RWPE2 (cell line): ENCODE measurements at regions not wholly inside any gene's neighbourhood (a gene's known extent, or its start where the extent isn't known, plus 50 kb on each side); places are given as distances from the start of the nearest gene placed in this dataset.

ENCODE experiments used
- ATAC-seq: fragments of 200-7000 bp; cut with Tn5 transposase; 3 replicates; pipeline ENCODE4 v1.9.1; 2021; ENCODE audit warnings: low read depth
- DNase-seq: peaks from one replicate; pipeline ENCODE4 v3.0.0-alpha.2; 2020; ENCODE audit warnings: low spot score
- H3K27ac ChIP-seq: fragments of 450-650 bp; 2 replicates; pipeline ENCODE4 v1.5.1; 2017; ENCODE audit warnings: mild to moderate bottlenecking; ENCODE audit not compliant: poor library complexity, severe bottlenecking
- H3K27me3 ChIP-seq: fragments of 250-450 bp; sonication (Bioruptor Pico); 2 replicates; pipeline ENCODE4 v1.5.1; 2021; ENCODE audit warnings: mild to moderate bottlenecking, moderate library complexity; ENCODE audit not compliant: insufficient read depth, poor library complexity, severe bottlenecking
- H3K36me3 ChIP-seq: fragments of 250-450 bp; sonication (Bioruptor Pico); 2 replicates; pipeline ENCODE4 v1.5.1; 2020; ENCODE audit warnings: low read depth, mild to moderate bottlenecking, moderate library complexity
- H3K4me1 ChIP-seq: fragments of 250-450 bp; sonication (Bioruptor Pico); 2 replicates; pipeline ENCODE4 v1.5.1; 2021; ENCODE audit warnings: mild to moderate bottlenecking, moderate library complexity; ENCODE audit not compliant: insufficient read depth, poor library complexity, severe bottlenecking
- H3K4me3 ChIP-seq: fragments of 250-450 bp; sonication (Bioruptor Pico); 2 replicates; pipeline ENCODE4 v1.5.1; 2021; ENCODE audit warnings: mild to moderate bottlenecking, moderate library complexity; ENCODE audit not compliant: severe bottlenecking
- H3K9me3 ChIP-seq: fragments of 250-450 bp; sonication (Bioruptor Pico); 2 replicates; pipeline ENCODE4 v1.5.1; 2021; ENCODE audit warnings: mild to moderate bottlenecking, moderate library complexity; ENCODE audit not compliant: severe bottlenecking
- TF ChIP-seq, protein P1 (sequence below): fragments of 450-650 bp; IDR thresholded peaks from one replicate; pipeline ENCODE4 v1.5.1; 2017; ENCODE audit warnings: mild to moderate bottlenecking, moderate library complexity; ENCODE audit not compliant: poor library complexity, severe bottlenecking

DNA sequence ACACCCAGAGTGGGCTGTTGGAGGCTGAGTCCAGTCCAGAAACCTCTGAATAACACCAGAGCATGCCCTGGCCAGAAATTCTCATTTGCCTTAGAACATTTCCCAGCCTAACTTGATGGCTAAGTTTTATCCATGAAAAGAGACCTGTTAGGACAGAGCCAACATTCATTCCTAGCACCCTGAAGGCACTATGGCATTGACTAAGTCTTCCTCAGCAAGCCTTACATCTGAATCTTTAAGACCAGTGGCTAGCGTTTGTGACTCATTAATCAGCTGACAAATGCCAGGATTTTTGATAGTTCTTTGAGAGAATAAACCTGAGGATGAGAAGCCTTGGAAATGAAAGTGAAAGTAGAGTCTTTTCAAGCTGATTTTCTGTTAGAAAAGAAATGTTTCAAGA lies 1087.1 kb upstream of the ALCAM start:
- ATAC-seq (peak; percentile 84), DNase-seq (no peak)
- TF ChIP-seq, protein P1, sequence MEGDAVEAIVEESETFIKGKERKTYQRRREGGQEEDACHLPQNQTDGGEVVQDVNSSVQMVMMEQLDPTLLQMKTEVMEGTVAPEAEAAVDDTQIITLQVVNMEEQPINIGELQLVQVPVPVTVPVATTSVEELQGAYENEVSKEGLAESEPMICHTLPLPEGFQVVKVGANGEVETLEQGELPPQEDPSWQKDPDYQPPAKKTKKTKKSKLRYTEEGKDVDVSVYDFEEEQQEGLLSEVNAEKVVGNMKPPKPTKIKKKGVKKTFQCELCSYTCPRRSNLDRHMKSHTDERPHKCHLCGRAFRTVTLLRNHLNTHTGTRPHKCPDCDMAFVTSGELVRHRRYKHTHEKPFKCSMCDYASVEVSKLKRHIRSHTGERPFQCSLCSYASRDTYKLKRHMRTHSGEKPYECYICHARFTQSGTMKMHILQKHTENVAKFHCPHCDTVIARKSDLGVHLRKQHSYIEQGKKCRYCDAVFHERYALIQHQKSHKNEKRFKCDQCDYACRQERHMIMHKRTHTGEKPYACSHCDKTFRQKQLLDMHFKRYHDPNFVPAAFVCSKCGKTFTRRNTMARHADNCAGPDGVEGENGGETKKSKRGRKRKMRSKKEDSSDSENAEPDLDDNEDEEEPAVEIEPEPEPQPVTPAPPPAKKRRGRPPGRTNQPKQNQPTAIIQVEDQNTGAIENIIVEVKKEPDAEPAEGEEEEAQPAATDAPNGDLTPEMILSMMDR: no peak
- no peak overlapping the region for H3K27ac ChIP-seq
- no peaks in the 10 kb centered on the region for H3K36me3 ChIP-seq
- H3K4me3 ChIP-seq: no peak overlapping the region
- peaks cover 13% of the 10 kb centered on the region for H3K9me3 ChIP-seq
- H3K4me1 ChIP-seq: no peaks in the 10 kb centered on the region
- H3K27me3 ChIP-seq: no peaks in the 10 kb centered on the region

DNA sequence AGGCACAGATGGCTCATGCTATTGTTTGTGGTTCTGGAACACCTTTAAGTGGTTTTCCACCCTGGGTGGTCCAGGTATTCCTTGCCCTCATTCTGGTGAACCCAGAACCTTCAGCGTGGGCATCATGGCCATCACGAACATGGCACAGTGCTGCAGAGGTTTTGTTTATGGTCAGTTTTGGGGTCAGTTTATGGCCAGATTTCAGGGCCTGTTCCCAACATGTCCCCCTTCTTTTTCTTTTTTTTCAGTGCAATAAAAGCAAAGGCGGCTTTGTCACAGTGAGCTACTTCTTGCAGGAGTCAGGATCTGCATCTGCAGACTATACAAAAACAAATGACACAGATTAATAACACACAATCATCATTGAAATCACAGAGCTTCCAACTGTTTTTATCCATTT lies 1085.0 kb upstream of the ALCAM start:
- no peak overlapping the region for H3K27ac ChIP-seq
- no peaks in the 10 kb centered on the region for H3K4me1 ChIP-seq
- TF ChIP-seq, protein P1: no peak
- H3K36me3 ChIP-seq: no peaks in the 10 kb centered on the region
- no peaks in the 10 kb centered on the region for H3K27me3 ChIP-seq
- peaks cover 2% of the 10 kb centered on the region for H3K9me3 ChIP-seq
- ATAC-seq: no peak
- no peak for DNase-seq
- no peak overlapping the region for H3K4me3 ChIP-seq

DNA sequence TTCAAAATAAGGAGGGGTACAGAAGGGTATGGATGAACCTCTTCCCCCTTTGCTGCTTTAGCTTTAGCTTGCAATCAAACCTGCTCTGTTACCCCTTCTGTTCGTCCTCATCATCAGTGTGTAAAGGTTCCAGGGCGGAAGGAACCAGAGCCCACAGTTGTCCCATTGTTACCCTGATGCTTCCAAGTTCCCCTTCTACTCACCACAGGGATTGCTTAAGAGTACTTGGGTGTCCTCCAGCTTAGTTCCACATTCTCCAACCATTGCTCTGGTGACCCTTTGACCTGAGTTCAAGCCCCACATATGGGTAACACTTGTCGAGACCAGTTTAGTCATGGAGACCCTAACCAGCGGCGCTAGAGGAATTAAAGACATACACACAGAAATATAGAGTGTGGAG lies 1080.1 kb upstream of the ALCAM start:
- ATAC-seq (no peak), DNase-seq (no peak)
- no peaks in the 10 kb centered on the region for H3K4me1 ChIP-seq
- H3K4me3 ChIP-seq: no peak overlapping the region
- no peaks in the 10 kb centered on the region for H3K36me3 ChIP-seq
- H3K27me3 ChIP-seq: no peaks in the 10 kb centered on the region
- TF ChIP-seq, protein P1: no peak
- no peak overlapping the region for H3K27ac ChIP-seq
- peaks cover 1% of the 10 kb centered on the region for H3K9me3 ChIP-seq

DNA sequence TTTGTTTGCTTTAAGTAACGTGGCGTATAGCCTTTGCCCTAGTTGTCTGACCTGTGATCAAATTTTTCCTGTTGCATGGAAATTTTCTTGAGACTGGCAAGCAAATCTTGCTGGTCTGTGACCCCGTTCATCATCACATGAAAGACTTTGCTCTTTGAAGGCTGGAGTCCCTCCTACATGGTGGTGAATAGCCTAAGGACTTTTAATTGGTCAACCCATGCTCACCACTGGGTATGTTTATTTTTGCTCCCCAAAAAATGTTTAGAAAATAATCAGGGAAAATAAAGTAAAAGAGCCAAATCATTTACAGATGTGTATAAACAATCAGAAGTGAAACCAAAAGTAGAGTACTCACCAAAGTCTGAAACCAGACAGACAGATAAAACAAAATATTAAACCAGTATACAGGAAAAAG lies 1075.3 kb upstream of the ALCAM start:
- no peak overlapping the region for H3K4me3 ChIP-seq
- H3K27me3 ChIP-seq: no peaks in the 10 kb centered on the region
- no peak overlapping the region for H3K27ac ChIP-seq
- DNase-seq (no peak), ATAC-seq (no peak)
- H3K9me3 ChIP-seq: peaks cover 1% of the 10 kb centered on the region
- no peaks in the 10 kb centered on the region for H3K36me3 ChIP-seq
- no peaks in the 10 kb centered on the region for H3K4me1 ChIP-seq
- TF ChIP-seq, protein P1: no peak

DNA sequence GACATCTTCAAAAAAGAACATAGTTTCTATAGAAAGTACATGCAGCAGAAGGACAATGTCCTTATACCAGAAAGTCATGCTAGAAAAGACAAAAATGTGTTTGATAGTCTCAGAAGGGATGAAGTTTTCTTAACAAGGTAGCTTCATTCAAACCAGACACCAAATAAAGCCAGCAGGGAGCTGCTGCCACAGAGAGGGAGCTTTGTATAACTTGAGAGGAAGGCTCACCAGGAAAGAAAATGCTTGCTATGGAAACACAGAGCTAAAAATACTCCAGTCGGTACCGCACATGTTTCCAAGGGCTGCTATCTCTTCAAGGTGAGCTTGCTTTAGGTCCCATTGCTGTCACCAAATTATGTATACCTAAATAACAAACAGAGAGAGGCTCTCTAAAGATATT lies 1074.8 kb upstream of the ALCAM start:
- H3K27me3 ChIP-seq: no peaks in the 10 kb centered on the region
- H3K9me3 ChIP-seq: peaks cover 1% of the 10 kb centered on the region
- no peak for ATAC-seq
- H3K36me3 ChIP-seq: no peaks in the 10 kb centered on the region
- H3K4me3 ChIP-seq: no peak overlapping the region
- TF ChIP-seq, protein P1: no peak
- H3K27ac ChIP-seq: no peak overlapping the region
- no peaks in the 10 kb centered on the region for H3K4me1 ChIP-seq
- DNase-seq: no peak
